ENCODE measurements at regions not wholly inside any gene's neighbourhood (a gene's known extent, or its start where the extent isn't known, plus 50 kb on each side); places are given as distances from the start of the nearest gene placed in this dataset.

GRCh38 chr10:114720685-114721278 lies 62.7 kb upstream of the ABLIM1 start:
- no peak for TF ChIP-seq CTCF (IDR thresholded peaks at IDR 0.05)
- no peak for TF ChIP-seq POLR2A (IDR thresholded peaks at IDR 0.05)

All from body of pancreas (tissue), 4 donors.